ENCODE measurements at regions not wholly inside any gene's neighbourhood (a gene's known extent, or its start where the extent isn't known, plus 50 kb on each side); places are given as distances from the start of the nearest gene placed in this dataset.

GRCh38 chr6:2524090-2524489 is 226.6 kb downstream of the MYLK4 start:
- TF ChIP-seq CTCF (IDR thresholded peaks at IDR 0.05; ENCODE audit: poor library complexity) (peak; percentile 8), EZH2phosphoT487 (IDR thresholded peaks at IDR 0.05; ENCODE audit: low read depth, severe bottlenecking, unreplicated experiment) (no peak)

All from hepatocyte (in vitro differentiated cells).